Fibroblast of peridontal ligament (primary cell): ENCODE measurements at regions not wholly inside any gene's neighbourhood (a gene's known extent, or its start where the extent isn't known, plus 50 kb on each side); places are given as distances from the start of the nearest gene placed in this dataset.

Source experiments
- DNase-seq: peaks from one replicate; pipeline ENCODE4 v3.0.0-alpha.2; 2010; ENCODE audit errors: extremely low read depth

DNA sequence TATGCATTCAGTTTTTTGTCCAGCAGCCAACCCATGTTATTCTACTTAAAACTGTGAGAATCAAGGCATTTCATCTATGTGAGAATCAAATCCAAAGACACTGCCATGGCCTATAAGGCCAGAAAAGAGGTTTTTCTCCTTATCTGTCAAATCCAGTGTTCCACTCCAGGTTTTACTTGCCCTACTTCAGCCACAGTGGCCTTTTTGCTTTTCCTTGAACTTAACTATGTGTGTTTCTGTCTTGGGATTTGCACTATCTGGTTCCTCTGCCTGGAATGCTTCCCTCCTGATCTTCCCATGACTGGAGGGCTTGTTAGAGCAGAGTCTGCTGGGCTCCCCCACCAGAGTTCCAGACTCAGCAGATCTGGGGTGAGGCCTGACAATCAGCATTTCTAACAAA is 113.1 kb upstream of the DOK5 start:
- DNase-seq, result no peak

DNA sequence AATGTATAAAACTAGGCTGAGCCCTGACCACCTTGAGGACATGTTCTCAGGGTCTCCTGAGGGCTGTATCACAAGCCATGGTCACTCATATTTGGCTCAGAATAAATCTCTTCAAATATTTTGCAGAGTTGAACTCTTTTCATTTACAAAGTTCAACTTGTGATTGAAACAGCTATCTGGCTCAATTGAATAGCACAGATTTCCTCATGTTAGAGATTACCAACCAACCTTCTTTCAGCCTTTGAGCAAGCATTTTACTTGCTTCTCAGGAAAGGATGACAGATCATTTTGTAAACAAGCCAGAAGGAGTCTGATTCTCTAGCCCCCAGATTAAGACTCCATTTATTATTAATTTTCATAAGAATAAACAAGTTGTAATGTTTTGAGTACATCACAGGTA is 111.0 kb upstream of the DOK5 start:
- no peak for DNase-seq

DNA sequence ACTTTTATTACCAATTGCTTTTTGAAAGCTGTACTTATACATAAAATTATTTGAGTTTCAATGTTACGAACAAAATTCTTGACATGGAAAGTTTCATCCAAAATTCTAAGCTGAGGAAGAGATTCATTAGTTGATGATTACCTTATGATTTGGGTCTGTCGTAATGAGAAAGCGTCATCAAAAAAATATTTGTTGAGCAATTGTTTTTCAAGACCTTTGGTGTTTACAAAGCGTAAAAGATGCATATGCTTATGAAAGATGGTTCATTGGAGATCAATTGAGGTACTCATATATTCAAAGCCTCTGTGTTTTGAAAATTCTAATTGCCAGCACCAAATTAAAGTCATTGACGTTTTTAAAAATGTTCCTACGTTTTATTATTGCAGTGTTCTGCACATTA is 110.5 kb upstream of the DOK5 start:
- DNase-seq, result no peak

DNA sequence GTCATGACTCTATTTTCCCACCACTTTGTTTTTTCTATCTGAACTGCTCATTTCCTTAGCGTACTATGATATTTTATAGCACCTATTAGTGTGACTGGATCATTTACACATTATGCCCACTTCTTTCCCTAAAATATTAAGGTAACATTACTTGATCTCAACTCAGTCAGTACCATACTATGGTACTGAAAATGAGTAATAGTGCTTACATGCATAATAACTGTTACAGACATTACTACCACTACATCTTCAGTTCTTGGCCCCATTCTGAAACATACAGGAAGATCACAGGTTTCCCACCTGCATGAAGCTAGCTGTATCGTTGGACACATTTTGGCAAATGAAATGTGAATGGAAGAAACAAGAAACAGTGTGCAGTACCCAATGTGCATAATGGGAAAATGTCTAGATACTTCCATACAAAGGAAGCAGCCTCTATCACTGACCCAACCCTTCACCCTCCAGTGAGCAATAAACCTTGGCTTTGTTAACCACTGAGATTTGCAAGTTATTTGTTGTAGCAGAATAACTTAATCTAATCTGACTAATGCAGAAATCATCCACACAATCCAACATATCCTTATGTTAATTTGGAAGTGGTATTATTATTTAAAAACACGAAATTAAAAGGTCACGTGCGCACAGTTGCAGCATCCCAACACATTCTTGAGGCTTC is 108.6 kb upstream of the DOK5 start:
- no peak for DNase-seq

DNA sequence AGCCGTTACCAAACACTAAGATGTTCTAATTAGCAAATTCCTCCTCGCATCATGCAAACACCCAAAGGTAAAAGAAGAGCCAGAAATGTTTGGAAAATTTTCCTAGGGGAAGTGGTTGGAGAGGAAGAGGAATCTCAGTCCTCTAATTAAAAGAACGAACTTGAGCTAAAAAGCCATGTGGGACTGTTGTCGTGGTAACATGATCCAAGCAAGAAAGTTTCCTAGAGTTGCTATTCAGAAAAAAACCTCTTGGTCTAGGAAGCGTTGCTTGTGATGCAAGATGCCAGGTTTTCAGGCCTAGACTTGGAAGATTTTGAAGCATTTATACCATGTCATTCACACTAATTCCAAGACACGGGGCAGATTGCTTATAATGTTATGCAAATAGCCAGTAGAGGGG is 106.8 kb upstream of the DOK5 start:
- peak; percentile 25 for DNase-seq

DNA sequence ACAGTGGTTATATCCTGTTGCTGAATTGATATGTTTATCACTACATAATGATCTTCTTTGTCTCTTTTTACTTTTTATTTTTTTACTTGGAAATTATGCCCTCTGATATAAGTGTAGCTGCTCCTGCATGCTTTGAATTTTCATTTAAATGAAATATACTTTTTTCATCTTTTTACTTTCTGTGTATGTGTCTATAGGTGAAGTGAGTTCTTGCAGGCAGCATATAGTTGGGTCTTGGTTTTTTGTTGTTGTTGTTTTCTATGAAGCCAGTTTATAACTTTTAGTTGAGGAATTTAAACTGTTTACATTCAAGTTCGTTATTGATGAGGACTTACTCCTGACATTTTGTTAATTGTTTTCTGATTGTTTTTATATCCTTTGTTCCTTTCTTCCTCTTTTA is 103.1 kb upstream of the DOK5 start:
- DNase-seq, result no peak

DNA sequence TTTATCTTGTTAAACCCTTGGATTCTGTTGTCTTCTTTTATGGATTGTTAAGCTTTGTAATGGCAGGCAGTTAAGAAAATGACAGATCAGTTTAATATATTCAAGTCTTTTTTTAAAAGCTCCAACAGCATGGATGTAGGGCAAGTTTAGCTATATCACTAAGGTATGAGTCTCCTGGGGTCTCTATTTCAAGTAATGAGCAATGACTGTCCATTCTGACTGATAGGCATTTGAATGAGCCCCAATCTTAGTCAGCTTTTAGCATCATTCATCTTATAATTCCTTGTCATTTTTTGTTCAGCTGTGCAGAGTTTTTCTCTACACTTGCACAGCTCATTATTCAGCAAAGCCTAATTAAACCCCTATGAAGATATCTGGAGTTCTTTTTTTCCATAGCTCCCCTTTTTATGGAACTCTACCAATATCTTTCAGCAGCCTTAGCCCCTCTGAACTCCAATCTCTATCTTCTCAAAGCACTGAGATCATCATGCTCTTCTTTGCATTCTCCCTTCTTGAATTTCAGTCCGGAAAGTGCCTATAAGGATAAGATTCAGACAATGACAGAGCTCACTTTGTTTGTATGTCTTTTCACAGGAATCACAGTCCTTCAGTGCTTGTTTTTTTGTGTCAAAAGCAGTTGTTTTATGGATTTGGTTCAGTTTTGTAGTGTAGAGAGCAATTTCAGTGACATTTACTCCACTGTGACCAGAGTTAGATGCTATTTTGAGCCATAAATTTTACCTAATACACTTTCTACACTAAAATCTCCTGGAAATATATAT is 97.2 kb upstream of the DOK5 start:
- no peak for DNase-seq

DNA sequence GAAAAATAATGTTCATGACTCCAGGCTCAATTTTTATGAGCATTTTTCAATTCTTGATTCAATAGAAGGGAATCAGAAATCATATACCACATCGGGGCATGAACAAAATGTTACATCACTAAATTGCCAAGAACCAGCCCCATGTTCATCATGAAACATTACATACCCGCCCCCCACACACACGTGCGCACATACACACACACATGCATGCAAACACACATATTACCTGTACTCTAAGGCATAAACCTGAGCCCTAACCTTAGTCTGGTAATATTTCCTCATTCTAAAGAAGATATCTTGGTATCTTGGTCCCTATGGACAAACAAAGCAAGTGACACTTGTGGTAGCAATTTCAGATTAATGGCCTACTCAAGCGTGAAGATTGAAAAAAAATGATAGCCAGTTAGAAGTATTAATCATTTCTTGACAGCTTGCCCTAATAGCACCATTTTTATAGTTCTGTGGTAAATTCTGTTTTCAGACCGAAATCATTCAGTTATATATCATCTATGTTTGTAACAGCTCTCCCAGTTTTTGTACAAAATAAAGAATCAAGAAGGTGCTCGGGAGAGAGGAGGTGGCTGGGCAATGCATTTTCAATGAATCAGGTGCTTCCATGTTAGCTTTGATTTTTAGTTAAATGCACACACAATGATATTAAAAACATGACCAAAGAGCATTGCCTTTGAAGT is 95.4 kb upstream of the DOK5 start:
- no peak for DNase-seq

DNA sequence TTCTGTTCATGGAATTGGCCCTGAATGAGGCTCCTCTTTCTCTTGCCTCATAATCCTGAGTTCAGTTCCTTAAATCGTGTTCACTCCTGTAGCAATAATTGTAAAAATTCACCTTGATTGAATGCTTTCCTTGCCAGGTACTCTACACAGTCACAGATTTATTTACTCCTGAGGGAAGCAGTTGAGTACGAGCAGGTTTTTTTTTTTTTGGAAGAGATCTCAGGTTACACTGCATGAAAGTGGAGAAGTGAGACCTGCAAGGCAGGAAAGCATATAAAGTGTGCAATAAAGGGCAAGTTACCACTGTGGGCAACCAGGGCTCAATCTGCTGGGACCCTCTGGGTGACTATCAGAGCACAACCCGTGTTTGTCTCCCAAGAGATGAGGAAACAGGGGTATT is 93.0 kb upstream of the DOK5 start:
- DNase-seq, result no peak

DNA sequence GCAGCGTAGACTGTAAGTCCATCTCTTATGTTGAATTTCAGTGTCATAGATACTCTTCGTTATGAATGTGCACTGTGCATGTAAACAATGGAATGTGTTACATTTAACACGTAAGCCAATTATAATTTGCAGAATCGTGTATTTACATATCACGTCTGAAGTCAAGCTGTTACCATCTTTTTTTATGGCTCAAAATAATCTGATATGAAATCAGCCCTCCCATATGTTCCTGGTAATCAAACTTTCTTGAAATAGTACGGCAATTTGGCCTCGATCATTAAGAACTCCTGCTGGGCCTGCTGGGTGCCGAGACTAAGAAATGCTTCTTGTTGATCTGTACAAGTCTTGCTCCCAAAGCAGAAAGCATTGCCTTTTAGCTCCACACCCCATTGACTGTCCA is 89.6 kb upstream of the DOK5 start:
- DNase-seq, result no peak

DNA sequence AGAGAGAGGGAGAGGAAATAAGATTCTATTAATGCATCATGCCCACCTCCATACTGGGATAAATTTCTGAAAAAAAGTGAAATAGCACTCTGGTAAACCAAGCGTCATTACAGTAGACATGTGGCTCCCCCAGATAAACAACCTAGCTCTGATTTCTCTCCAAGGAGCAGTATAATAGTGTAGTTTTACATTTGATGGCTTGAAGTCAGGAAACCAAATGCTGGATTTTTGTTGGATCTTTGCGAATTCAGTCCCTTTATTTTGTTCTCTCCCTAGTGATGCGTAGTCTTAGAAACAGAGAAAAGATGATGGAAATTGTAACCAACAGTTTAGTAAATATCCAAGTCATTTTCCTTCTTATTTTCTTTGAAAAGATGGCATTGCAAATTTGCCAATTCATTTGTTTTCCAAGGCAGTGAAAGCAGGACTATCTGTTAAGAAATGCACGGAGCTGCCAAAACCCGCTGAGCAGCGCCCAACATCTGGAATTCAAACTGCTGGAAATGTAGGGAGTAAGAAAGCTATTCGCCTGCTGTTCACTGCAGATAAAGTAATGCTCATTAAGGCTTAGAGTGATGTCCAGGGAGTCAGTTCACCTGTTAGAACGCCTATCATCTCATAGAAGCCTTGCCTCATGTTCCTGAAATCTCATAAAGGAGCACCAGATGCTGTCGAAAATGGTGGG is 85.7 kb upstream of the DOK5 start:
- peak; percentile 30 for DNase-seq

DNA sequence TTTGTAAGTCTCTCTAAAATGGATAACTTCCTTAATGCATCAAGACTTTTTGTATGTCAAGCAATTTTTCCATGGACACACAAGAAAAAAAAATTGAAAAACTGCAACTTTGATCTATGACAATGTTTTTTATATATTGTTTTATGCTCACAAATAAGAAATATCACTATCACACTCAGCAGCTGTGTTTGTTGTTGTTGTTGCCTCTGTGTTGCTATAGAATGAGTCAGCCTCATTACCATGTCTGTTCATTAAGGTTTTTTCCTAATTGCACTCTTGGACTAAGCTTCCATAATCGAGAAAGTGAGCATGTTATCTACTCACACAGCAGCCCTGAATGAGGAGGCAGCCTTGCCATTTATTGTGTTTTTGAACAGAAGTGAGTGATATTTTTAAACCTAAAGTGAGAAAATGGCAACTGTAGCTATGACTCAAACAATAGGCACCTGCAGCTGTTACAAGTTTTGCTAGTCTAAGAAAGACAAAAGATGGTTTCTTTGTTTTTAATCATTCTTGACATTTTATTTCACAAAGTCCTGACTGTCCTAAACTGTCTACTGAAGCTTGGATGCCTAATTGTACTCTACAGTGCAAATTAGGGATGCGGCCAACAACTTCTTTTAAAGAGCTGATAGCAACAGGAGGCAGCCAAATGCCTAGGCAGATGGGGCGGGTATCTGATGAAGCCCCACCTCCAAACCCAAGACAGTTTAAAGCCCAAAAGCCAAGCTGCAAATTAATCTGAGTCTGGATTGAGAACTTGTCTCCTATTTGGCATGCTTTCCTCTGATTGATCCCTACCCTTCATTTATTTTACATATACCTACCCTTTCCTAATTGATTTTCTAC is 77.9 kb upstream of the DOK5 start:
- no peak for DNase-seq

DNA sequence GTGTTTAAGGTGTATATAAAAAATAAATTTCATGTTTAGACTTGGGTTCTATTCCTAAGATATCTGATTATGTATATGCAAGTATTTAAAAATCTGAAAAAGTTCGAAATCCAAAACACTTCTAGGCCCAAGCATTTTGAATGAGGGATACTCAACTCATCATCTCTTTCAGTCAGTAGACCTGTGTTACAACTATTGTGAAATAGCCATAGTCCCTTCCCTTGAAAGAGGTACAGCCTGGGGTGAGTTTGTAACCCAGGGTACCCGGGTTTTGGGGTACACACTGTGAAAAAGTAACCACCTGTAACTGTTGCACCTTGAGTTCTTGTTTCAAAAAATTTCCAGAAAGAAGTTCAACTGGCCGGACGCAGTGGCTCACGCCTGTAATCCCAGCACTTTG is 76.6 kb upstream of the DOK5 start:
- DNase-seq, result no peak

DNA sequence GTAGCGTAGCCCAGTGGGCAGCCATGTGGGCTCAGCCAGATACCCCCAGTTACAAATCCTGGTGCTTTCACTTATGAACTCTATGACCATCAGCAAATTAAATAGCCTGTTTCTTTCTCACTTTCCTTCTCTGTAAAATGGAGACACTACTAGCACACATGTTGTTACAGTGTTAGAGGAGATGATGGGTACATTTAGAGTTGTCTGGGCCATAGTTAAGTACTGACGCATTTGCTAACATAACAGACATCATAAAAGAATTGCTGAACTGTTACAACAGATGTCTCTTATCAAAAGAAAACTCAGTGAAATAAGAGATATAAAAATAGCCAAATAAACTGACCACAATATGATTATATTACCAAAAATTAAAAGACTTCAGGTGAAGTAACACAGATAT is 69.9 kb upstream of the DOK5 start:
- DNase-seq, result no peak

DNA sequence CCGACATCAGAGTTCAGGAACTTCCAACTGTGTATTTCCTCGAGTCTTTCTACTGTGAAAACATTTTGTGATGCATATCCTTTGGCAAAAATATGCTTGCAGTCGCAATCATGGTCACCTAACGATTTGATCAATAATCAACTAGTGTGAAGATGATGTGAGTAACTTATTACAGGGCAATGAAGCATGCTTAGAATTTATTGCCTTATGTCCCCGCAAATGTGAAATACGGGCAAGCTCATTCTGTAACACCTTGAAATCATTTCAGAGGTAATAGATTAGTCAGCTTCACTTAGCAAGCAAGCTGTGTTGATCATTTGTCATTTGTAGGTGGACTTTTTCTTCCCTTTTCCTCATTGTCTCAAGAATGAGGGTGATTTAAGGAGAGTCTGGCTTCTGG is 67.9 kb upstream of the DOK5 start:
- no peak for DNase-seq

DNA sequence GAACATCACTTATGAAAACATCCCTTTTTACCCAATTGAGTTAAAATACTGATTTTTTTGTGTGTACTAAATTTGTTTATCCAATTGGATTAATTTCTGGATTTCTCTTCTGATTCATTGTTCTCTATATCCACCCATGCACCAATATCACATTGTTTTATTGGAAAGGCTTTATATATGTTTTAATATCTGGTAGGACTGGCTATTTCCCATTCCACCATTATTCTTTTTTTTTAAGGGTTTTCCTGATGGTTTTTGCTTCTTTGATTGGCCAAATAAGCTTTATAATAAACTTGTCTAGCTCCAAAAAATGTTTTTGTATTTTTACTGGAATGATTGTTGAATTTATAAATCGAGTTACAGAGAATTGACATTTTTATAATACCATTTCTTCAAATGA is 59.4 kb upstream of the DOK5 start:
- DNase-seq, result no peak

DNA sequence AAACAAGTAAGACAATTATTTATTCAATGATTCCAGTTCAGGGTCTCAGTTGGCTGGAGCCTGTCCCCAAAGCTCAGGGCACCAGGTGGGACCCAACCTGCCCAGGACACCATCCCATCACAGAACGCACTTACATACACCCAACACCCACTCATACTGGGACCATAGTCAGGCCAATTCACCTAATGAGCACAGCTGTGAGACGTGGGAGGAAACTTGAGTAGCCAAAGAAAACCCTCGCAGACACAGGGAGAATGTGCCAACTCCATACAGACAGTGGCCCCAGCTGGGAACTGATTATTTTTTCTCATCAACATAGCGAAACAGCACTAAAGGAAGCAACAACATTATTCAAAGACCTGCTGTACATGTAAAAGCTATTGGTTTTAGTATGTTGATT is 58.6 kb upstream of the DOK5 start:
- DNase-seq, result no peak

DNA sequence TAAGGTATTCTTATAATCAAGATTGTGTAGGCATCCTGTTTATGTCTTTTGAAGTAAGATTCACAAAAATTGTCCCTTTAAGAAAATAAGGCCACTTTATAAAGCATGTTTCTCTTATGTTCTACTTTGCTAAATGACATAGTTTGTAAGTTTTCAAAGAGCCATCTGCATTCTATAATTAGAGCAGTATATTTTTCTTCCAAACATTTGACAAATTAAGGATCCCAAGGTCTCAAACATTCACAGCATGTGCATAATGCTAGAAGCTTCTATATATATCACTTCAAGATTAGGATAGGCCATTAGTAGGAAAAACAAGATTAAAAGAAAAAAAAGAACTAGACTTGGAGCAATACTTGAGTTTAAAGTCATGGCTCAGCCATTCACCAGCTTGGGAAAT is 55.9 kb upstream of the DOK5 start:
- no peak for DNase-seq
